GM12891 (cell line): ENCODE measurements at regions not wholly inside any gene's neighbourhood (a gene's known extent, or its start where the extent isn't known, plus 50 kb on each side); places are given as distances from the start of the nearest gene placed in this dataset.

Experiments used
- PAX5 ChIP-seq: IDR thresholded peaks from 2 replicates; pipeline ENCODE4 v1.6.1; 2011; ENCODE audit warnings: low read length, moderate library complexity, mild to moderate bottlenecking; ENCODE audit not compliant: insufficient read depth, severe bottlenecking
- POLR2A ChIP-seq: IDR thresholded peaks from 2 replicates; pipeline ENCODE4 v1.6.1; 2011; ENCODE audit warnings: low read depth, low read length, control low read depth
- POLR2AphosphoS5 ChIP-seq: IDR thresholded peaks from 2 replicates; pipeline ENCODE4 v1.6.1; 2011; ENCODE audit warnings: low read depth, low read length, control low read depth
- SPI1 ChIP-seq: IDR thresholded peaks from 2 replicates; pipeline ENCODE4 v1.6.1; 2011; ENCODE audit warnings: low read depth, low read length, control low read depth
- TAF1 ChIP-seq: IDR thresholded peaks from 2 replicates; pipeline ENCODE4 v1.6.1; 2011; ENCODE audit warnings: low read depth, low read length, control low read depth

DNA sequence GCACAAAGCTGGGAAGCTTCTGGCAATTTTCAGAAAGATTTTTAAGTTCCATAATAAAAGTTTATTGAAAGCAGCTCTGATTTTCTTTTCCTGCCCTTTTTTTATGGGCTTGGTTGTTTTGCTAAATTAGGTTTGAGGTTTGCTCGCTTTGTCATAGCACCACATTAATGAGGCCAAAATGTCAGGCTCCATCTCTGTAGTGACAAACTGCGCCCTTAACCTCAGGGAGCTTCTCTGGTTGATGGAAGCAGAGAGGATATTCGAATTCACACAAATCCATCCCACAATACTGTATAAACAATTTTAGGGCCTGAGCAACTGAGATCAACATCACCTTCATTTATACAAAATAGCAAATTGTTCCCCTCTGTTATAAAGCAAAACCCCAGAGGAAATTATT lies 342.6 kb upstream of the TMPO start:
- TF ChIP-seq TAF1 (no peak), POLR2A (no peak), POLR2AphosphoS5 (no peak), PAX5 (no peak), SPI1 (no peak)
